CD4-positive, alpha-beta T cell treated with Interleukin-1 beta for 1 hour (primary cell): ENCODE measurements at regions not wholly inside any gene's neighbourhood (a gene's known extent, or its start where the extent isn't known, plus 50 kb on each side); places are given as distances from the start of the nearest gene placed in this dataset.

Experiments
- DNase-seq, 2 donors: peaks; one replicate each; pipeline ENCODE4 v3.0.0-alpha.2; 2020 to 2022

DNA sequence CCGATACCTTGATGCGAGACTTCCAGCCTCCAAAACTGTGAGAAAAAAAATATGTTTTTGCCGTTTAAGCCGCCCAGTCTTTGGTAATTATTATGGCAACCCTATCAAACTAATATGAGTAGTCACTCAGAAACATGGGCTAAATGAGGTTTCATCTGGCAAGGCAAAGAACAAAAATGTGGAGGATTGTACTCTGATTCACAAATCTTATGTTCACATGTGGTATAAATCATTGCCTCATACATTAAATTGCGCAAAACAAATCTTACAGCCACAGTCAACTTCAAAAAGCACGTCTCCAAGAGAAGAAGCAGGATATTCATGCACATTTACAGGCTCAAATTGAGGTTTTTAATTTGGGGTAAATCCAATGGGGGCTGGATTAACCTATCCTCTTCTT lies 1435.4 kb upstream of the LRRTM1 start:
- no peak for DNase-seq

DNA sequence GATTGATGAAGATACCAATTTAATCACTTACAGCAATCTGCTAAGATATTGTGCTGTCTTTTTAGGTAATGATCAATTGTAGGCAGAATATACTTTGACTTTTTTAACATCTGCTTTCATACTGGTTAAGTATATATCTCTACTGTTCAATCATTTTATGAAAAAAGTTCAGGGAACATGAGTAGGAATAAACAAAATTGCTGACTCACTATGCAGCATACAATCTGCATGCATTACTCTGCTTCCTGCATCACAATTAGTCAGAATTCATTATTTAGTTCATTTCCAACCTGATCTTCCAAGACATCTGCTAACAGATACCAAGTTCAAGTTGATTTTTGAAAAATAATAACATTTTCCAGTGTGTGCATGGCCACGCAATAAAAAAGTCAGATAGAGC lies 1430.4 kb upstream of the LRRTM1 start:
- DNase-seq, result no peak

- DNase-seq, result no peak
Observed at GRCh38 chr2:81714817-81715216, 1410.3 kb upstream of the LRRTM1 start.

- DNase-seq, result no peak
Observed at GRCh38 chr2:81706856-81707255, 1402.3 kb upstream of the LRRTM1 start.

DNA sequence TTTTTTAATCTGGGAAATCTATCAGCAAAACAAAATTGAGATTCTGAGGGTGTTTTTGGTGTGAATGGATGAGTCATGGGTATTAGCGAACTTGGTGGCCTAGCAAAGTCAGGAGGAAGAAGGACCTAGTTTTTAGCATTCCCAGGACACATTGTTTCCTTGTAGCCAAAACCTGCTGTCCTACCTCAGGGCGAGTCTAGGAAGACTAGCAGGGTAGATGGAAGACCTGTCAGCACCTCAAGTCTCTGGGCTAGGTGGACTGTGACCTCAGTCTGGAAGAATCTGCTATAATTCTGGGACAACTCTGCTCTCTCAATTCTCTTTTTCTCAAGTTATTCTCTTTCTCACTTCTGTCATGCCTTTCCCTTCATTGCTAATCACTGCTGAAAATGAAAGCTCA lies 1399.3 kb upstream of the LRRTM1 start:
- DNase-seq, result no peak

- no peak for DNase-seq
Observed at GRCh38 chr2:81692566-81692965, 1388.0 kb upstream of the LRRTM1 start.

- no peak for DNase-seq
Observed at GRCh38 chr2:81675641-81676040, 1371.1 kb upstream of the LRRTM1 start.

DNA sequence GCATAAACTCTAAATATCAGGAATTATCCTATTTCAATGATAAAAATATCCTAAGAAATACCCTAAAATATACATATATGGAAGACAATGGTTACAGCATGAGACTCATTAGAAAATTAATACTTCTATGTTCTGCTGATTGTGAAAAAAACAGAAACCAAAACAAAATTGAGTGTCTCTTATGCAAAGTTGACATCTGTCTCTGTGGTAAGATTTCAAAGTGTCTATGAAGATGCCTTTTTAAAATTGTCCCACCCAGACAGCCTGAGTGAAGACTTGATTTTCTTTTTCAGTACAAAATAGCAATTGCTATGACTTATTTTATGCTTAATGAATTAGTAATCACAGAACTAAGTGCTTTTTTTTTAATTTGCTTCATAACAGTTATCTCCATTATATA lies 1368.4 kb upstream of the LRRTM1 start:
- no peak for DNase-seq

- no peak for DNase-seq
Observed at GRCh38 chr2:81672516-81672915, 1368.0 kb upstream of the LRRTM1 start.

- DNase-seq, result no peak
Observed at GRCh38 chr2:81670885-81671284, 1366.3 kb upstream of the LRRTM1 start.

GRCh38 chr2:81661081-81661480 lies 1356.5 kb upstream of the LRRTM1 start:
- no peak for DNase-seq

- no peak for DNase-seq
Observed at GRCh38 chr2:81658227-81658626, 1353.7 kb upstream of the LRRTM1 start.

DNA sequence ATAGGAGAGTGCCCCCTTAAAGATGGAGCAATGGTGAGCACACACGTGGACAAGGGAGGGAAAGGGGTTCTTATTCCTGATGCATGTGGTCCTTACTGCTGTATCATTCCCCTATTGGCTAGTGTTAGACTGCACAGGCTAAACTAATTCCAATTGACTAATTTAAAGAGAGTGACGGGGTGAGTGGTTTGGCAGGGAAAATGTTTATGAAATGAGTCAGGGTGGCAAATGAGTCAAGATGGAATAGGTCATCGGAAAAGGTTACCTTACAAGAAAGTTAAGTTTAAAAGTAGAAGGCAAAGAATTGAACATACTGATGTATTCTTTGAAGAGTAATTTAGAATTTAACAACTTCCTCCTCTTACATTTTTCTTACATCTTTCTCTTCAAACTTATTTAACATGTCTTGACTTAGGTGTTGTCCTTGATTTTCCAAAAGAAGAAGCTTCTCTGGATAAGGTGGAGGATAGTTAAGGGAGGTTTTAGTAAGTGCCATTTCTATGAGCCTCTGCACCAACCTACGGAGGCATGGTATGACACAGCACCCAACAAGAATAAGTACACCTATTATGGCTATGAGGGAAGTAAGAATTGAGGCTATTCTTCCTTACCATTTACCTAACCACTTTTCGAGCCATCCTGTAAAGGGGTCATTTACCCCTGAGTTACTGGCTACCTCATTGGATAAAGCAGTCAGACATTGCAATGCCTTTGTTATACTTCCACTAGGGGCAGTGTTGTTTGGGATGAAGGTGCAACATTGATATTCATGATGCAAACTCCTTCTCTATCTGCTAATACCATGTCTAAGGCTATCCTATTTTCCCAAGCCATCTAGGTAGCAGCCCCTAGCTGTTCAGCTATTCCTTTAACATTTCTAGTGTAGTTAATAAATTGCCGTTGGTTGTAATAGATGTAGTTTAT lies 1345.8 kb upstream of the LRRTM1 start:
- DNase-seq, result no peak

GRCh38 chr2:81648806-81649205 lies 1344.3 kb upstream of the LRRTM1 start:
- DNase-seq, result no peak

DNA sequence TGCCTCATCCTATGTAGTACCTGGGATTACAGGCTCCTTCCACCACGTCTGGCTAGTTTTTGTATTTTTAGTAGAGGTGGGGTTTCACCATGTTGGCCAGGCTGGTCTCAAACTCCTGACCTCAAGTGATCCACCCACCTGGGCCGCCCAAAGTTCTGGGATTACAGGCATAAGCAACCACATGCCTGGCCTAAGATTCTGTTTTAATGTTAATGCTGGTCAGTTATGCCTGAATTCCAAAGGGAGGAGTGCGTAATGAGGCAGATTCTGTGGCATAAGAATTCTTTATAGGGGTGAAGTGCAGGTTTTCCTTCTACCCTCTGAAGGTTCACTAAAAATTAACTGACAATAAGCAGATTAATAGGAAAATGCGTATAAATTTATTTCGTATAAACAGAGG lies 1343.8 kb upstream of the LRRTM1 start:
- DNase-seq, result no peak

DNA sequence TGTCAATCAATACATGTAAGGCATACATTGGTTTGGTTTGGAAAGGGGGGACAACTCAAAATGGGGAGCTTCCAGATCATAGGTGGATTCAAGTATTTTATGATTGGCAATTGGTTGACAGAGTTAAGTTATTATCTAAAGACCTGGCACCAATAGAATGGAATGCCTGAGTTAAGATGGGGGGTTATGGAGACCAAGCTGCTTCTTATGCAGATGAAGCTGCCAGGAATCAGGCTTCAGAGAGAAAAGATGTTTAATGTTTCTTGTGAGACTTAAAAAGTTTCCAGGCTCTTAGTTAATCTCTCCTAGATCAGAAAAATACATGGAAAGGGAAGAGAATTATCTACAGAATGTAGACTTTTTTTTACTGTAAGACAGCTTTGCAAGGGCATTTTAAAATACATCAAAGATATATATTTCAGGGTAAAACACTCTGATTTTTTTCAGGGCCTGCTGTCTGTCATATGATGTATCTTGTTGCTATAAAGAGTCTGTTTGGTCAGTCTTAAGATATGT lies 1343.2 kb upstream of the LRRTM1 start:
- DNase-seq, result no peak

DNA sequence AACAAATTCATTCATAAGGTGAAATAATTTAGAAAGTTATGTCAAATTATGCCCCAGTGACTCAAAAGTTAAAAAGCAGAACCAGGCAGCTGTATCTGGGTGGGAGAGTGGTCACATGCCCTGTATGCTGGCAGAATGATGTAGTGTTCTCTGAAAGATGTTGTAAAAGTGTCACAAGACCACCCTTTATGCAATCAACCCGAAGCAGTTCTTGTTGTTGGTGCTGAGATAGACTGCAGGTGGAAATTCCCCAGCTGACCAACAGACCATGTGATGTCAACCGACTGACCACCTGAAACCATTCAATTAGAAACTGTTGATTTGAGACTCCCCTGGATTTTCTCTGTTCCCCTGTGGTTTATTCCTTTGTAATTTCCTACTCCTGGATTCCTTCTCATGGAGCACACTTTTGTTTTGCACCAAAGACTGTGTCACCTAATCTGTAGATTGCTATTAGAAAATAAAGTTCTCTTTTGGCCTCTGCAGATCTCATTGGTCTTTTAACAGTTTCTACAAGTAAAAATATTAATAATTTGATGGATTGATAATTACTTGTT lies 1341.3 kb upstream of the LRRTM1 start:
- DNase-seq, result no peak

GRCh38 chr2:81644189-81644588 lies 1339.6 kb upstream of the LRRTM1 start:
- no peak for DNase-seq

DNA sequence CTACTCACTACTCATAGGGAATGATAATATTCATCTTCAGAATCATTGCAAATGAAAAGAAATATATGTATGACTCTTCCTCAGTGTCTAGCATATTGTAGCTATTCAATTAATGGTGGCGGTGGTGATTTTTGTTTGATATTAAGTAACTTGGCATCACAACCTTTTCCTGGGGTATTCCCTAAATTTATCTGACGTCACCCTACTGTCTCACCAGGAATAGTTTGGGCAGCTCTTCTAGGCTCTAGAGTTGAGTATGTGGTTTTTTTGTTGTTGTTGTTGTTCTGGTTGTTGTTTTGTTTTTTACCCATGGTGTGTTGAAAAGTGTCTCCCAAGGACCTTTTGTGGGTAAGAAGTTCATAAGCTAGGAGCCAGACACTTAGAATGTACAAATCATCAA lies 1320.3 kb upstream of the LRRTM1 start:
- DNase-seq, result no peak

DNA sequence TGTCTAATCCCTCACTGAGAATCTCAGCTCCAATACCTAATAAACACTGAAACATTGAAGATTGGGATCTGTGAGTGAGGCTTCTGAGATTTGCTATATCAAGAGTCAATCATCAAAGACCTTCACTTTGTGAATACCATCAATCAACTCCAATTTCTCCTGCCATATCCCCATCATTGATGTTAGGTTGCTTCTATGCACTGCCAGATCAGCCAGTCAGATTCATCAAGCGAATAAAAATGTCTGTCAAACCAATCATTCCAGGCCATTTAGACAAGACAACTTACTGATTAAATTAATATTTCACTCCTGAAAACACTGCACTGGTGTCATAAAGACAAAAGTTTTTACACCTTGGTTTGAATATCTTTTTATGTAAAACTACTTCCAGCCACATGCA lies 1295.5 kb upstream of the LRRTM1 start:
- DNase-seq, result no peak

DNA sequence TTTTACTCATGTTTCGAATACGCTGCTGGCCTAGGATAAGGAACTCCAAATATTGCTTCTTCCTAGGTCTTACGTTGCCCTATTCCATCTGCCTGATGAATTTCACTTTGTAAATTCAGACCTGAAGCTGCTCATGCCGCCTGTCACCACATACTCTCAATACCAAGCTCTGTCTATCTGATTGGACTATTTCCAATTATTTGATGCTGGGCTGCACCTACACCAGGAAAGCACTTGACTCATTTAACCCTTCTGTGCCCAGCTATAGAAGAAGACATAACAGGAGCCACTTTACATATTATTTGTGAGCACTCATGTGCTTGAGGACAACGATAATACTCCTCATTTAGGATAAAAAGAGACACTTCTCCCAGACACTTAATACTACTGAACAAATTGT lies 1293.9 kb upstream of the LRRTM1 start:
- DNase-seq, result no peak

GRCh38 chr2:81589406-81589805 lies 1284.9 kb upstream of the LRRTM1 start:
- DNase-seq, result no peak

DNA sequence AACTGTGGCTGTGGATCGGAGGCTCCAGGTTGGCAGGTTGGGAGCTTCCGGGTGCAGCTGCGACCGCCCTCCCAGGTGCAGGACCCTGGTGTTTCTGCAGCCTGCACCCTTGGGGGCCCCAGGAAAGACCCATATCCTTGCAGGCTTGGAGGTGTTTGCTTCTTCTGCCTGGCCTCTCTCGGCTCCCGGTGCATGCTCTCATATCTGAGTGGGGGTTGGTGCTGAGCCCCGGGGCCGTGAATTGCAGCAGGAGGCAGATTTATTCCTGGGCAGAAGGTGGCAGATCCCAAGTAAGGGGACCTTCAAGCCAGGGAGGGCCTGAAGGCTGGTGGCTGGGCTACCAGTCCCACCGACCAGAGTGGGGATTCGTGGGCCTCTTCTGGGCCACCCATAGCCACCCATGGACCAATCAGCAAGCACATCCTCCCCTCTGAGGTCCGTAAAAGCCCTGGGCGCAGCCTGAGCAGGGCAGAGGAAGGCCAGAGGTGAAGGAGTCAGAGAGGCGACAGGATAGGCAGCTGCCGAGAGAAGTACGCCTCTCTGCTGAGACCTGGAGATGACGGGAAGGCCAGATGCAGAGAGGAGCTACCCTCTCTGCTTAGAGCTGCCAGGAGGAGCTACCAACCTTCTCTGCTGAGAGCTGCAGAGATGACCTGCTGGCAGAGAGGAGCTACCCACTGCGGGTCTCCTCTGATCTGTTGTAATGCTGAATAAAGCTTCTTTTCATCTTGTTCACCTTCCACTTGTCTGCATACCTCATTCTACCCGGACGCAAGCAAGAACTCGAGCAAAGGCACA lies 1279.0 kb upstream of the LRRTM1 start:
- DNase-seq, result no peak

GRCh38 chr2:81576713-81577112 lies 1272.2 kb upstream of the LRRTM1 start:
- DNase-seq, result no peak
